Renal cortical epithelial cell (primary cell): ENCODE measurements at regions not wholly inside any gene's neighbourhood (a gene's known extent, or its start where the extent isn't known, plus 50 kb on each side); places are given as distances from the start of the nearest gene placed in this dataset.

Experiments
- DNase-seq: peaks from one replicate; pipeline ENCODE4 v3.0.0-alpha.2; 2011; ENCODE audit warnings: low read depth

DNA sequence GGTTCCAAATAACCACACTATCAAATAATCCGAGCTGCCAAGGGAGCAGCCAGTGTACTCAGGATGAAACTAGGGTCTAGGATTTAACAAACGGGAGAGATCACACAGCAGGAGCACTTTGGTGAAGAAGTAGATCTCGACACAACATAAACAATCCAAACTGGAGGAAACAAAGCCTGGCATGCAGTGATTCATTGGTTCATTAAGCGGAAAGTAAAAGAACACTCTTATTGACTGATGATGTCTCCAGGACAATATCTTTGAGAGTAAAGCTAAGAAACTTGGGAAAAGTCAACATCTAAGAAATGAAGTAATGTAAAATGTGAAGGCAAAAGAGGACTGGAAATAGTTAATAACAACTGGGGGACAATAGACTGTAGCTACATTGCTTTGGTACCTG lies 1478.3 kb upstream of the CDH9 start:
- DNase-seq: peak; percentile 21

DNA sequence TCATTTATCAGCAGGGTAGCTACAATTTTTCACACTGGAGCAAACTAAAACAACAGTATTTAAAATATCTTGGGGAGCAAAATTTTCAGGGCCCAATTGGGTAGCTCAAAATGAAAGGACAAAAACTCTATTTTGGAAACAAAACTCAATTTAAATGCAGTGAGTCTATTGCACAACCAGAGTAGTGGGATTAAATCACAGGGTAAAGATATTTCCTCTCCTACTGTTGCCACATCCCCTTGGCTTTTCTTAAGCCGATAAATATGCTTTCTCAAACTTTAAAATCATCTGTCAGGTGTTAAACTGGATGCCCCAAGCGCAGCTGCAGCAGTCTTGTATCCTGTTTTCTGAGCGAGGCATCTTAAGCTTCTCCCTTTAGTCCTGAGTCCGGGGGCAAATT lies 1474.3 kb upstream of the CDH9 start:
- DNase-seq: no peak

DNA sequence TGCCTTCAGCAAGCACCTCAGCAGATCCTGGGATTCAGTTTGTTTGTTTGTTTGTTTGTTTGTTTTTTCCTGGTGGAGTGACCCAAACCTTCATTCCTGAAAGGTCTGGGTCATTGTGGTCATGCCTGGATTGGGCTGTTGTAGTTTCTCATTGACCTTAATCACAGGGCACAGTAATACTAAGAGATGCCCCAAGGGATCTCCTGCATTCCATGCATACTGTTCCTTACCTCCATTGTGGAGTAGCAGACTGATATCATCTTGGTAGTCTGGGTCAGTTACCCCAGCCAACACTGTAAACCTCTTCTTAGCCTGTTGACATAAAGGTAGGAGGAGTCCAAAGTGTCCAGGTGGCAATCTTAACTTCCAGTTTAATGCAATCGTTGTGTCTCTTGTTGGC lies 1466.7 kb upstream of the CDH9 start:
- peak; percentile 30 for DNase-seq

DNA sequence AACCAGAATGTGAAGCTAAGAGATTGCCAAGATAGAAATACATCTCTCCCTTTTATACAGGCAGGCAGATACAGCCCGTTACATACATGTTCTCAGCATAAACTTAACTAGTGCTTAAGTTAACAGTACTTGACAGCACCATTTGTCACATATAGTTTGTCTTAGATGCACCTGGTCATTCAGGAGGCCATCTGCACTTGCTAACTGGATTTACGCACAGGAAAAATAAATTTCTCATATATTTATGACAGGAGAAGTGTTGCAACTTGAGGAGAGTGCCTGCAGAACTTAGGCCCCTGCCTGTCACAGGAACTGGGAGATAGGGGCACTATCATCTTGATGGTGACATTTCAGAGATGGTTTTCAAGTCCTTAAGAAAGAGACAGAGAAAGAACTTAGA lies 1462.1 kb upstream of the CDH9 start:
- DNase-seq: no peak

DNA sequence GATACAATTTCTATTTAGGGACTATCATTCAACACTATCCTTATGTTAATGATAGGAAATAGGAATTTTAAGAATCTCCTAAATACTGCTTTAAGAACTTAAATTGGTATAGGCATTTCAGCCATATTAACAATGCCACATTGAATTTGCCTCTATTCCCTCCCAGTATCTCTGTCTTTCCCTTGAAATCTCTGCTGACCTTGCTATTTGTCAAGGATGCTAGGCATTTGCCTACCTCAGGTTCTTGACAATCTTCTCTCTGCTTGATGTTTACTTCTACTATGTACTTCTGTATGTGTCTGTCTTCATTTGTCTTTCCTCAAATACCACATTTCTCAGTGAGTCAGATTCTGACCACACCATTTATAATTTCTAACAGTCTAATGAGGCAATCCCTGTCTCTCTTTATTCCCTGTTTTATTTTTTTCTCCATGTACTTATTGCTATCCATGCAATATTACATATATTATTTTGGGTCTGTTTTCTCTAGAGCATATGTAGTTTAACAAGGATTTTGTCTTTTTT lies 1461.4 kb upstream of the CDH9 start:
- DNase-seq: peak; percentile 21

DNA sequence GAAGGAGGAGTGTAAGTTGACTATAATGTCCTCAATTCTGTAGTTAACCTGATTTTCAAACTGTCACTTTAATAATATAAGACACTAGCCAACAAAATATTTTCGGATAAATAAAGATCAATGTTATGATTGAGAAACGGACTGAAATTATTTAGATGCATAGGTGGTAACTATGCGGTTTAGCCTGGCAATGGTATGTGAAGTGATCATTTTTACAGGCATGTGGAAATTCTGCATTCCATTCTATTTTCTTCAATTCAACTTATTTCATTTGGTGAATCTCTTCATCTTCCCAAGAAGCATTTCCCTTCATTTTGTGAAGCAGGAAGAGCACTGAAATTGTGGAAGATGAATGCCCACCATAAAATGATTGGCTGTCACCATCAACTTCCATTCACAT lies 1457.5 kb upstream of the CDH9 start:
- no peak for DNase-seq

DNA sequence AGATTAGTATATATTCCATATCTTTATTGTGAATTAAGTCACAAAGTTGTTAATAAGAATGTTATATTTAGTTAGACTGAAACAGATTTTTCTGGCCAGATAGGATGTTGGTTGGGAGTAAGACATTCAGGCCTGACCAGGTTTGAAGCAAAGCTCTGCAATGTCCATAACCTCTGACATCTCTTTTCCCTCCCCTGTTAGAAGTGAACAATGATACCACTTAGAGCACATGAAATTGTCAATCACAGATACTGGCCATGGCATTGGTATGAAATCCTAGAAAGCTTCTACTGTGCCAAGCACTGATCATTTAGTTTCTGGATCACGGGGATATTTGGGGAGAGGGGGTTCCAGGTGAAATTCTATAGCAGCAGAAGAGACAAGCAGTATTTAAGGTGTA lies 1455.1 kb upstream of the CDH9 start:
- DNase-seq: no peak

DNA sequence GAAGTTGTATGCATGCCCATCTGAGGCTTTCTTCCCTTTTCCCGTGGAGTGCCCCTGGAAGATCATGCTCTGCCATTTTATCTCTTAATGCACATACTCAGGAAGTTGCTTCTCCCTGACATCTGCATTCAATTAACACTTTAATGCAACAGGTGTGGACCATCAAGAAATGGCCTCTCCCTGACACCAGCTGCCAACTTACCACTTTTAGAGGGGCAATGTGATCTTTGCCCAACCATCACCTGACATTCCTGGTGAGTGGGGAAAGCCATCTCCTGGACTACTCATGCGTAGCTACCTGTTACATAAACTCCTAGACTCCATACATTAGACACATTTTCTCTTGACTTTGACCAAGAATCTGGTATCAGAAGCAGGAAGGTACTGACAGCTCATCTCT lies 1450.4 kb upstream of the CDH9 start:
- DNase-seq: no peak

DNA sequence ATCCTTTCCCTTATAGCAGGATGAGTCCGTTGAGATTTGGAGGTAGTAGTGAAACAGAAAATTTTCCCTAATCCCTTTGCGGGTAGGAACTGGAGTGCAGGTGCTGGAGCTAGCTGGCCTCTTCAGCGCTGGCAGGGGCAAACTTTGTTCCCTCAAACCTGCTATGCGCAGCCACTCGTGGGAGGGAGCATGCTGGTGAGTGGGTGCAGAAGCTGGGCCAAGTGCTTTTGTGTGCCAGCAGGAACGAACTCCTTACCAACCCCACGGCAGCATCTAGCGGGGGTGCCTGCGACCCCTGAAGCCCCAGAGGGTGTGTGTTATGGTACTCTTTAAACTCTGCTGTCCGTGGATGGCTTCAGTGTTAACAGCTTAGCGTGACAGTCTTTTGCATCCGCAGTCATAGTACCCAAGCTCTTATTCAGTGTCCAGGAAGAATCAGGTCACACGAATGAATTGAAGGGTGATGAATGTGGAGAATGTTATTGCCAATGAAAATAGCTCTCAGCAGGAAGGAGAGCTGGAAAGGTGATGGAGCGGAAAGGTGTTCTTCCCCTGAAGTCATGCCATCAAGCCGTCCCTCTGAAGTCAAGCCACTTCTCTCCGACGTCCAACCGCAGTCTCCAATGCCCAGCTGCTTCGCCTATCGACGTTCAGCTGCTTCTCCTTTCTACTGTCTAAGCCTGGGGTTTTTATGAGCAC lies 1445.1 kb upstream of the CDH9 start:
- DNase-seq: no peak

DNA sequence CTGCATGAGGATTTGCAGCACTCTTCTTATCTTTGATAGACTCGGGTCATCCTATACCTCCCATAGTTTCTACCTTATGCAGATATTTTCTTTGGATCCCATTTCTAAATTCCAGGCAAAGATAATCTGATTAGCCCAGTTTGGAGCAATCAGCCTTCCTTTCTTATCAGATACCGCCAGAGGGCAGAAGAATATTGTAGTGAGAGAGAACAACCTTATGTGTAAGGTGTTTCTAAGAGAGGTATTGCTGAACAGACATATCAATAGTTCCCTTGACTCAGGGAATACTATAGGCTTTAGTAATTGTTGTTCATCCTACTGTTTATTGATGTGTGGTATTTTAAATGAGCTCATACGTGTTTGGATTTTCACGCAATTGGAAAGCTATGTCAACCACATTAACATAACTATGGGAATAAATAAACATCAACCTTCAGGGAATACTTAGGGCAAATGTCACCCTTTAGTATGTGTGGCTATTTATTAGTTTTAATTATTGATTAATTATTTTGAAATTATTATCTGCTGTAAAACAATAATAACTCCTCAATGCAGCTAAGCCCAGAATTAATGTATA lies 1435.2 kb upstream of the CDH9 start:
- peak; percentile 33 for DNase-seq

DNA sequence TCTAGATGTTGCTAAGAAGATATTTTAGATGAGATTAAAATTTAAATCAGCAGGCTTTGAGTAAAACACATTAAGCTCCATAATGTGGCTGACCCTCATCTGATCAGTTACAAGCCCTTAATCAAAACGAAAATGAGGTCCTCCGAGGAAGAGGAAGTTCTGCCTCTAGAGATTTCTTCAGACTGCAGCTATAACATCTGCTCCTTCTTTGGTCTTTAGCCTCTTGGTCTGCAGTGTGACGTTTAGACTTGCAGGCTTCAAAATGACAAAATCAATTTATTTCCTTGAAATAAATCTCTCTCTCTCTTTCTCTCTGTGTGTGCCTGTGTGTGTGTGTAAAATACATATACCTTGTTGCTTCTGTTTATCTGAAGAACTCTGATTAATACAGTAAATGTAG lies 1429.8 kb upstream of the CDH9 start:
- no peak for DNase-seq

DNA sequence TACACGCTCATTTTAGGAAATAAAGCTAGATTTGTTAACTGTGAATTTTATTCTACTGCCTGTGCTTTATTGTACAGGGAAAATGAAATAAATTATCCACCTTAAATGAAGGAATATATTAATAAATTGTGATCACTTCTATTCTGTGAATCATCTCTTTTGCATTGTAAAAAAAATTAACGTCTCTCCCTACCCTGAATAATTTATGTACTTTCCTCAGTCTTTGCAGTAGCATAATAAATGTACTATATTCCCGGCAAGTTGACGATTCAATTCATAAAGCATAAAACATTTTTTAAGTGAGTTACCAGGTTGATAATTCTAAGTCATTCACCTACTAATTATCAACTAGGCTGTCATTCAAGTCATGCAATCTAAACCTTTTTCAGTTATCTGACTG lies 1425.3 kb upstream of the CDH9 start:
- no peak for DNase-seq

DNA sequence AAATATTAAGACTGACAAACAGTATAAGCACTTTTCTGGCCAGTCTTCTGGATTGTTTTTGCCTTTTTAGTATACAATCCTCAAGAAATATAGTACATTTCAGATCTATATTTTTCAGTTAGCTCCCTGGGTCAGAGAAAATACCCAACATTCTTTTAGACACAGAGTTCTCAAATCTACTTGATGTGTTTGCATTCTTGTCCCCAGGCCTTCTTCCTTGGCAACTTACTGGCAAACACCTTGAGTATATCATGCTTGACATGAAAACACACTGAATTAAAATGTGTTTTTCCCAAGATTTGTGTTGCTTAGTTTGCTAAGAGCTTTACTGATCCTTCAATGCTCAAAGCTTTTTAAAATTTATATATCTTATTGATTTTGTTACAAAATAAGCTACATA lies 1413.1 kb upstream of the CDH9 start:
- peak; percentile 25 for DNase-seq

DNA sequence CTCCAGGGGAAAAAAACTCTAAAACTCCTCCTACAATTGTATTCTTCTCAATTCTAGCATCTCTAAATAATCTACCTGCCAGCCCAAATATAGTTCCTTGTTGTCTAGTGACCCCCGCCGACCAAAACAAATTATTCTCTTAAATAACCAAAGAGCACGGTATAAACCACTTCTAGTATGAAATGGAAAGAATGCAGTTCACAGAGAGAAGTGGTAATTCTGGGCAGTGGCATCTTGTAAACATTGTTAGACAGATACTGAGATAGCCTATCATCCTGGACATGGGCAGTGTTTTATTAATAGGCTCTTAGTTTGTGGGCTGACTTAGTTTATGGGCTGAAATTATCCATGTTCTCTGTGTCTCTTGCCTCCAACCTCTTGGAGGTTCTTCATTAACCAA lies 1412.6 kb upstream of the CDH9 start:
- no peak for DNase-seq

DNA sequence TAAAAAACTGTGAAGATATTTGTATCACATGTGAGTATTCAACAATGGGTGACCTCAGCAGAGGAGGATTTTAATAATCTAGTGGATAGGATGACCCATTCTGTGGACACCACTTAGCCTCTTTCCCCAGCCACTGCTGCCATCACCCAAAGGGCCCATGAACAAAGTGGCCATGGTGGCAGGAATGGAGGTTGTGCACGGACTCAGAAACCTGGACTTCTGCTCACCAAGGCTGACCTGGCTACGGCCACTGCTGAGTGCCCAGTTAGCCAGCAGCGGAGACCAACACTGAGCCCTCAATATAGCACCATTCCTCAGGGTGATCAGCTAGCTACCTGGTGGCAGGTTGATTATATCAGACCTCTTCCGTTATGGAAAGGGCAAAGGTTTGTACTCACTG lies 1410.4 kb upstream of the CDH9 start:
- DNase-seq: no peak

DNA sequence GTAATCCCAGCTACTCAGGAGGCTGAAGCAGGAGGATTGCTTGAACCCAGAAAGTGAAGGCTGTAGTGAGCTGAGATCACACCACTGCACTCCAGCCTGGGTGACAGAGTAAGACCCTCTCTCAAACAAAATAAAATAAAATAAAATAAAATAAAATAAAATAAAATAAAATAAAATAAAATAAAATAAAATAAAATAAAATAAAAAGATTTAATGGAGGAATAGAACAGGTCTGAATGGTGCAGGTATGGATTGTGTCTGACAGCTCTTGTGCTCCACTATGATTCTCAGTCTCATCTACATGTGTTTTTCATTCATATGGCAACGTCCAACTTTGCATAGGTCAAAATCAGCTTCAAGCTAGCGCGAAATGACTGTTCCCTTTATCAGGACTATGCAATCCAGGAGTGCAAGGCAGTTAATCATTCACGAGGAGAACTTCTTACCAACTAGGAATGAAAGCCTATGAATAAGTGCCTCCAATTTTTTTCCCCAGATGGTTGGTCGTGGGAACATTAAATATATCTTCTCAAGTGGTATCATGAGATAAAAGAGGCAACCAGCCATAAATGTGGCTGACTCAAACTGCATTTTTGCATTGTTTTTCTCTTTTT lies 1392.3 kb upstream of the CDH9 start:
- peak; percentile 80 for DNase-seq

DNA sequence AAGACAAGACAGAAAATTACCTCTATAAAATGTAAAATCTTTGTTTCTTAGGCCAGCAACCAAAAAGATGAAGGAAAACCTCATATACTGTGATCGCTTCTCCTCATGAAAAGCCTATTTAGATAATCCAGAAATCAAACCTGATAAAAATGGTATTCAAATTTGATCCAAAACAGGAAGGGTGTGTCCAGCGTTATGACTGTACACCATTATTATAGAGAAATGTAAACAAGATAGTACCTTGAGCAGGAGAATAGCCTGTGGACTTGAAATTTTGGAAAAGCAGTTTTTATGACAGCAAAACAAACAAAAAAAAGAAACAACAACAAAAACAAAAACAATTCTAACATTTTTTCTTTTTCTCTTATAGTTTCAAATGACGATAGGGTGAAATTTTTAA lies 1382.8 kb upstream of the CDH9 start:
- DNase-seq: no peak

DNA sequence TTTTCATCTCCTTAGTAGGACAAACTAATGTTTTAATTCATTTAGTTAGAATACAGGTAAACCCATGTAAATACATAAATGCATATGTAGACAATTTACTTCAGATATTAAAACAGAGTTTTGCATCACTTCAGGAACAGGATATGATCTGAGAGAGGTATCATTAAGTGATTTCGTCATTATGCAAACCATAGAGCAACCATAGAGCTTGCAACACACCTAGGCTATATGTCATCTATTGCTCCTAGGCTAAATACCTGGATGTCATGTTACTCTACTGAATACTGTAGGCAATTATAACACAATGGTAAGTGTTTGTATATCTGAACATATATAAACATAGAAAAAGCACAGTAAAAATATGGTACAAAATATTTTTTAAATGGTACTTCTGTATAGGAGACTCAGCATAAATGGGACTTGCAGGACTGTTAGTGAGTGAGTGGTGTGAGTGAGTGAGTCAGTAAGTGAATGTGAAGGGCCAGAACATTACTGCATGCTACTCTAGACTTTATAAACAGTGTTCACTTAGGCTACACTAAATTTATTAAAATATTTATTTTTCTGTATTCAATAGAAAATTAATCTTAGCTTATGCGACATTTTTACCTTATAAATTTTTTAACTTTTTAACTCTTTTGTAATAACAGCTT lies 1377.5 kb upstream of the CDH9 start:
- no peak for DNase-seq

DNA sequence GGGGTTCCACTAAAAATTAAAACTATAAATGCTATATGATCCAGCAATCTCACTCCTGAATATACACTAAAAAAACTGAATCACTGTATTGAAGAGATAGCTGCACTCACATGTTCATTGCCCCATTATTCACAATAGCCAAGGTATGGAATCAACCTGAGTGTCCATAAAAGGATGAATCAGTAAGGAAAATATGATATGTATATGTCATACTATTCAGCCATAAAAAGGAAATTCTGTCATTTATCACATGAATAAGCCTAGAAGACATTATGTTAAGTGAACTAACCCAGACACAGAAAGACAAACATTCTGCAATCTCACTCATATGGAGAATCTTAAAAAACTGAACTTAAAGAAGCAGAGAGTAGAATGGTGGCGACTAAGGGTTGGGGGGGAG lies 1376.2 kb upstream of the CDH9 start:
- no peak for DNase-seq

DNA sequence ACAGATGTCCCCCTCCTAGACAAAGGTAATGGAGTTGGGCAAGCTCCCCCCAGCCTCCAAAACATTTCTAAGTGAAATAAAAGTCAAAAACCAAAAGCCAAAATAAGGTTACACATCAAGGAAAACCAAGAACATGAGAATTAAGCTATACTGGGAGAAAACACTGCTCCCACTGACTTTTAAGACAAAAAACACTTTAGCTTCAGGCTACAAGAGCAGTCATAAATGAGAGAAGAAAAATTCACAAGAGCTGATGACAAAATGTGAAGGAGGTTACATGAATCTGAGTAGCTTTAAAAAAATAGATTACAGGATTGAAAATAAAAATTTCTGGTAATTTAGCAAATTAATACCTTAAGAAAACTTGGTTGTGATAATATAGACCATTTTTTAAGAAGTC lies 1370.3 kb upstream of the CDH9 start:
- DNase-seq: peak; percentile 53

DNA sequence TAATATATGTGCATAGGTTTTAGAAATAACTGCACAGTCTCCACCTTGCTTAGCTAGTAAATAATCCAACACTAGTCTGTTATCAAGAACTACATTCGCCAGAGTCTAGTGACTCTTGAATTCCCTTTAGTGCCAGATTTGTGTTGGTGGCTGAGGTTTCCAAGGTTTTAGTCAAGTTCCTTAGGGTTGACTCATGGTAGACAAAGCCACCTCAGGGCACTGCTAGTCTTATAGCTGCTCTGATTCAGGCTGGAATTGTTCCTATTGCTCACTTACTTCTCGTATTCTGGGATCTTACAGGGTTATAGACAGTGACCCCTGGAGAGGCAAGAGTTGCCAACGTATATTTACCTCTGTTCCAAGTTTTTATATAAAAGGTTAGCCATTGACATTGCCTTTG lies 1369.8 kb upstream of the CDH9 start:
- peak; percentile 98 for DNase-seq

DNA sequence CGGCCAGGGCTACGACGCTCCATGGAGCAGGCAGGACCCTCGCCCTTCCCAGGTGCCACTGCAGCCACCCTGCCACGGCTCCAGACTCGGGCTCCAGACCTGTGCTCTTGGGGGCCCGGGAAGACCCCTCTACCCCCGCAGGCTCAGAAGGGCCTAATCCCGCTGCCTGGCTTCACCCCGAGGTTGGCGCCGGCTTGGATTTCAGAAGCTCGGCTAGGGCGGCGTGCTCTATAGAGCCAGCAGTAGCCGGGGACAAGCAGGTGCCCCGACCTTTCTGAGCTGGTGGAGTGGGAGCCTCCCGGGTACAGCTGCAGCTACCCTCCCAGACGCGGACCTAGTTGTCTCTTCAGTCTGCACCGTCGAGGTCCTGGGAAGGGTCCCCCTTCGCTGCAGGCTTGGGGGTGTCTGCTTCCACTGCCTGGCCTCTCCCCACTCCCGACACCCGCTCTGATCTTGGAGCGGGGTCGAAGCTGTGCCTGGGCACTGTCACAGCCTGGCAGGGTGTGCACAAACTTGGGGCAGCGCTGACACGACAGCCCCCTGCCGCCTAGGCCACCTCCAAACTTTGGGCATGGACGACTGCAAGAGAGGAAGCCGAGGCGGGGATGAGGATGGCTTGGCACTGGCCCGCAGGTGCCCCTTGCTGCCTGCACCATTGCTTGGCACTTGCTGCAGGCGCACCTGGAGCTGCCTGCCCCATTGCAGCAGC lies 1366.1 kb upstream of the CDH9 start:
- no peak for DNase-seq
